Neural cell (in vitro differentiated cells): ENCODE measurements at regions not wholly inside any gene's neighbourhood (a gene's known extent, or its start where the extent isn't known, plus 50 kb on each side); places are given as distances from the start of the nearest gene placed in this dataset.
A peak's percentile ranks its signal among the peaks of the same experiment; 100 is the strongest.
"Not testable (repeated sequence)": the region's sequence is repeated elsewhere in the genome, so short reads cannot be mapped to it uniquely, and the experiment has no call there.

Experiments
- H2AFZ ChIP-seq: fragments of 200-600, 300-800 bp; sonication (generic), shearing (Covaris generic); 2 replicates; pipeline ENCODE4 v1.6.0; 2014; ENCODE audit warnings: low read depth, mild to moderate bottlenecking, antibody characterized with exemption, low read length, moderate library complexity
- H3F3A ChIP-seq: fragments of 200-600 bp; shearing (Covaris generic); 2 replicates; pipeline ENCODE4 v1.6.1; 2016; ENCODE audit warnings: mild to moderate bottlenecking, moderate library complexity, mixed read lengths, antibody characterized with exemption, low read length; ENCODE audit not compliant: insufficient read depth, poor library complexity, severe bottlenecking
- H3K27ac ChIP-seq: fragments of 200-600, 300-800 bp; sonication (generic), shearing (Covaris generic); 2 replicates; pipeline ENCODE4 v1.5.1; 2014; ENCODE audit warnings: mild to moderate bottlenecking, low read length, moderate library complexity
- H3K27me3 ChIP-seq: fragments of 300-800, 200-600 bp; sonication (generic), shearing (Covaris generic); 2 replicates; pipeline ENCODE4 v1.6.0; 2014; ENCODE audit warnings: mild to moderate bottlenecking, low read depth, low read length, moderate library complexity; ENCODE audit not compliant: insufficient read depth
- H3K36me3 ChIP-seq: fragments of 300-800, 200-600 bp; sonication (generic), shearing (Covaris generic); 2 replicates; pipeline ENCODE4 v1.5.1; 2014; ENCODE audit warnings: mild to moderate bottlenecking, antibody characterized with exemption, low read length, moderate library complexity; ENCODE audit not compliant: insufficient read depth
- H3K4me2 ChIP-seq: fragments of 300-800, 200-600 bp; sonication (generic), shearing (Covaris generic); 2 replicates; pipeline ENCODE4 v1.6.0; 2014; ENCODE audit warnings: mild to moderate bottlenecking, low read length
- H3K4me3 ChIP-seq: fragments of 300-800, 200-600 bp; sonication (generic), shearing (Covaris generic); 2 replicates; pipeline ENCODE4 v1.5.1; 2014; ENCODE audit warnings: mild to moderate bottlenecking, low read length, moderate library complexity
- H3K79me2 ChIP-seq: fragments of 200-600 bp; shearing (Covaris generic); replicated peaks from 2 replicates; pipeline ENCODE4 v1.6.0; 2014; ENCODE audit warnings: mild to moderate bottlenecking, low read length, moderate library complexity; ENCODE audit not compliant: insufficient read depth
- H3K9ac ChIP-seq: fragments of 300-800, 200-600 bp; sonication (generic), shearing (Covaris generic); 2 replicates; pipeline ENCODE4 v1.6.1; 2016; ENCODE audit warnings: mild to moderate bottlenecking, low read length, mixed read lengths
- H3K9me2 ChIP-seq: fragments of 200-600 bp; shearing (Covaris generic); 2 replicates; pipeline ENCODE4 v1.6.1; 2016; ENCODE audit warnings: mild to moderate bottlenecking, low read length, mixed read lengths; ENCODE audit not compliant: insufficient read depth
- H3K9me3 ChIP-seq: fragments of 200-600, 300-800 bp; sonication (generic), shearing (Covaris generic); 2 replicates; pipeline ENCODE4 v1.6.1; 2016; ENCODE audit warnings: mild to moderate bottlenecking, mixed run types, low read length, moderate library complexity, mixed read lengths
- H4K20me1 ChIP-seq: fragments of 200-600 bp; shearing (Covaris generic); 2 replicates; pipeline ENCODE4 v1.6.1; 2016; ENCODE audit warnings: mild to moderate bottlenecking, mixed run types; ENCODE audit not compliant: insufficient read depth
- CTCF ChIP-seq: fragments of 450-650 bp; IDR thresholded peaks from 2 replicates; pipeline ENCODE4 v1.5.1; 2014; ENCODE audit warnings: antibody characterized with exemption, mild to moderate bottlenecking, moderate library complexity; ENCODE audit not compliant: poor library complexity, severe bottlenecking
- EP300 ChIP-seq: fragments of 450-650 bp; conservative IDR thresholded peaks from 2 replicates; pipeline ENCODE4 v1.6.1; 2014; ENCODE audit warnings: antibody characterized with exemption, mild to moderate bottlenecking, moderate library complexity; ENCODE audit not compliant: poor library complexity, severe bottlenecking
- EZH2 ChIP-seq: fragments of 200-600, 300-800 bp; shearing (Covaris generic), sonication (generic); IDR thresholded peaks from 2 replicates; pipeline ENCODE4 v1.6.1; 2014; ENCODE audit warnings: antibody characterized with exemption, low read length, borderline replicate concordance, mild to moderate bottlenecking; ENCODE audit not compliant: insufficient read depth, poor library complexity, severe bottlenecking
- MXI1 ChIP-seq: fragments of 450-650 bp; conservative IDR thresholded peaks from 2 replicates; pipeline ENCODE4 v1.6.1; 2014; ENCODE audit warnings: antibody characterized with exemption, mild to moderate bottlenecking; ENCODE audit not compliant: poor library complexity, severe bottlenecking
- POLR2AphosphoS5 ChIP-seq: IDR thresholded peaks from 2 replicates; pipeline ENCODE4 v1.6.1; 2012
- RAD21 ChIP-seq: fragments of 450-650 bp; conservative IDR thresholded peaks from 2 replicates; pipeline ENCODE4 v1.6.1; 2014; ENCODE audit warnings: antibody characterized with exemption, mild to moderate bottlenecking, moderate library complexity
- REST ChIP-seq: IDR thresholded peaks from 2 replicates; pipeline ENCODE4 v1.6.1; 2012; ENCODE audit warnings: borderline replicate concordance
- SMC3 ChIP-seq: fragments of 450-650 bp; conservative IDR thresholded peaks from 2 replicates; pipeline ENCODE4 v1.6.1; 2014; ENCODE audit warnings: antibody characterized with exemption, mild to moderate bottlenecking, moderate library complexity; ENCODE audit not compliant: poor library complexity
- TAF1 ChIP-seq: IDR thresholded peaks from 2 replicates; pipeline ENCODE4 v1.6.1; 2012; ENCODE audit warnings: low read depth

- Histone ChIP-seq H3K9me3 (no peaks in the 10 kb centered on the region), H3K79me2 (no peaks in the 10 kb centered on the region), H3K27me3 (no peaks in the 10 kb centered on the region), H3K27ac (no peak overlapping the region), H3K36me3 (no peaks in the 10 kb centered on the region), H3F3A (no peaks in the 10 kb centered on the region), H2AFZ (no peak overlapping the region), H3K9ac (no peak overlapping the region), H3K4me3 (no peak overlapping the region), H4K20me1 (no peaks in the 10 kb centered on the region), H3K4me2 (no peak overlapping the region), H3K9me2 (no peaks in the 10 kb centered on the region)
- no peak for TF ChIP-seq EZH2
- peak; percentile 84 for TF ChIP-seq RAD21
- TF ChIP-seq EP300: no peak
- TF ChIP-seq SMC3: peak; percentile 93
- TF ChIP-seq CTCF: peak; percentile 81
- no peak for TF ChIP-seq MXI1
Measured at GRCh38 chr4:150010525-150011126, 67.6 kb upstream of the DCLK2 start.

GRCh38 chr4:150012851-150013360 is 65.3 kb upstream of the DCLK2 start:
- Histone ChIP-seq H3K4me2 (no peak overlapping the region), H3K79me2 (no peaks in the 10 kb centered on the region), H2AFZ (no peak overlapping the region), H3K27me3 (no peaks in the 10 kb centered on the region), H3K9me3 (no peaks in the 10 kb centered on the region), H4K20me1 (no peaks in the 10 kb centered on the region), H3K9me2 (no peaks in the 10 kb centered on the region), H3K4me3 (no peak overlapping the region), H3K27ac (no peak overlapping the region), H3K36me3 (no peaks in the 10 kb centered on the region), H3F3A (no peaks in the 10 kb centered on the region), H3K9ac (no peak overlapping the region)
- no peak for TF ChIP-seq EZH2
- no peak for TF ChIP-seq POLR2AphosphoS5
- no peak for TF ChIP-seq EP300
- no peak for TF ChIP-seq SMC3
- TF ChIP-seq CTCF: no peak
- TF ChIP-seq TAF1: no peak
- no peak for TF ChIP-seq RAD21
- no peak for TF ChIP-seq MXI1
- TF ChIP-seq REST: no peak

- not testable (repeated sequence) for H3K9me3 ChIP-seq, H3K36me3 ChIP-seq, H3K27me3 ChIP-seq, H4K20me1 ChIP-seq, H3K4me2 ChIP-seq, H3F3A ChIP-seq, H3K27ac ChIP-seq, H3K79me2 ChIP-seq, H3K9me2 ChIP-seq, H3K4me3 ChIP-seq, H2AFZ ChIP-seq, H3K9ac ChIP-seq
Measured at GRCh38 chr4:150015910-150016309, 62.3 kb upstream of the DCLK2 start.

- H3K79me2 ChIP-seq, H4K20me1 ChIP-seq, H3K9ac ChIP-seq, H3K9me3 ChIP-seq, H3K27me3 ChIP-seq, H3K27ac ChIP-seq, H3K4me2 ChIP-seq, H3K36me3 ChIP-seq, H2AFZ ChIP-seq, H3K4me3 ChIP-seq, H3K9me2 ChIP-seq, H3F3A ChIP-seq: not testable (repeated sequence)
Measured at GRCh38 chr4:150016621-150017020, 61.6 kb upstream of the DCLK2 start.
